Skeletal muscle tissue (tissue), 3 donors: ENCODE measurements at regions not wholly inside any gene's neighbourhood (a gene's known extent, or its start where the extent isn't known, plus 50 kb on each side); places are given as distances from the start of the nearest gene placed in this dataset.

Experiments used
- H3K27ac ChIP-seq: one replicate; pipeline ENCODE4 v1.7.0; 2013; ENCODE audit warnings: mild to moderate bottlenecking, low read depth, low read length, inconsistent platforms
- H3K27me3 ChIP-seq, 3 donors: one replicate each; pipeline ENCODE4 v1.7.0; 2013; ENCODE audit warnings: low read length in 3 of 3; ENCODE audit not compliant: control insufficient read depth in 3 of 3, insufficient read depth in 3 of 3
- H3K36me3 ChIP-seq, 3 donors: one replicate each; pipeline ENCODE4 v1.7.0; 2013; ENCODE audit warnings: low read length in 3 of 3; ENCODE audit not compliant: control insufficient read depth in 3 of 3, insufficient read depth in 3 of 3
- H3K4me1 ChIP-seq, 3 donors: one replicate each; pipeline ENCODE4 v1.7.0; 2013; ENCODE audit warnings: low read length in 3 of 3, mild to moderate bottlenecking in 3 of 3; ENCODE audit not compliant: control insufficient read depth in 3 of 3, insufficient read depth in 3 of 3
- H3K4me3 ChIP-seq, 3 donors: one replicate each; pipeline ENCODE4 v1.7.0; 2013; ENCODE audit warnings: low read length in 3 of 3
- H3K9ac ChIP-seq, 3 donors: one replicate each; pipeline ENCODE4 v1.7.0; 2013; ENCODE audit warnings: low read length in 3 of 3, mild to moderate bottlenecking in 3 of 3, moderate library complexity in 2 of 3, low read depth in 1 of 3
- H3K9me3 ChIP-seq, 3 donors: one replicate each; pipeline ENCODE4 v1.7.0; 2013; ENCODE audit warnings: low read length in 3 of 3; ENCODE audit not compliant: control insufficient read depth in 3 of 3
- donor health status: Osteomylitis.

GRCh38 chr4:20326460-20326859, 74.8 kb downstream of the SLIT2 start:
- H3K27me3 ChIP-seq, result no peaks in the 10 kb centered on the region
- H3K27ac ChIP-seq, result no peak overlapping the region
- no peaks in the 10 kb centered on the region for H3K9me3 ChIP-seq
- no peak overlapping the region for H3K9ac ChIP-seq
- H3K4me1 ChIP-seq, result no peaks in the 10 kb centered on the region
- H3K36me3 ChIP-seq, result no peaks in the 10 kb centered on the region
- no peak overlapping the region for H3K4me3 ChIP-seq

- Histone ChIP-seq H3K9me3 (no peaks in the 10 kb centered on the region), H3K27ac (no peak overlapping the region), H3K36me3 (no peaks in the 10 kb centered on the region)
Measured at GRCh38 chr4:20326977-20327376, 75.3 kb downstream of the SLIT2 start.

GRCh38 chr4:20327808-20328207, 76.1 kb downstream of the SLIT2 start:
- Histone ChIP-seq H3K9ac (no peak overlapping the region), H3K4me3 (no peak overlapping the region), H3K4me1 (no peaks in the 10 kb centered on the region), H3K9me3 (no peaks in the 10 kb centered on the region), H3K36me3 (no peaks in the 10 kb centered on the region), H3K27ac (no peak overlapping the region), H3K27me3 (no peaks in the 10 kb centered on the region)

More at GRCh38 chr4:20326977-20327376, 75.3 kb downstream of the SLIT2 start:
- Histone ChIP-seq H3K27me3 (no peaks in the 10 kb centered on the region), H3K9ac (no peak overlapping the region), H3K4me1 (no peaks in the 10 kb centered on the region), H3K4me3 (no peak overlapping the region)

DNA sequence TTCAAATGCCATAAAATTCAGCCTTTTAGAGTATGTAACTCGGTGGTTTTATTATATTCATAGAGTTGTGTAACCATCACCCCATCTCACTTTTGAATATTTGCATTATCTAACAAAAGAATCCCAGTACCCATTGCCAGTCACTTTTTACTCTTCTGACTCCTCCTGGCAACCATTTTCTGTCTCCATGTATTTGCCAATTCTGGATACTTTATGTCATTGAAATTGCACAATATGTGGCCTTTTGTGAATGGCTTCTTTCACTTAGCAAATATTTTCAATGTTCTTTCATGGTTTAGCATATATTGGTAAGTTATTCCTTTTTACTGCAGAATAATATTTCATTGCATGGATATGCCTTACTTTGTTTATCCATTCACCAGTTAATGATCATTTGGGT, 79.9 kb downstream of the SLIT2 start:
- no peaks in the 10 kb centered on the region for H3K9me3 ChIP-seq
- H3K27me3 ChIP-seq, result no peaks in the 10 kb centered on the region
- H3K4me1 ChIP-seq, result no peaks in the 10 kb centered on the region
- H3K9ac ChIP-seq, result no peak overlapping the region
- no peak overlapping the region for H3K27ac ChIP-seq
- H3K36me3 ChIP-seq, result no peaks in the 10 kb centered on the region
- no peak overlapping the region for H3K4me3 ChIP-seq

- Histone ChIP-seq H3K27me3 (no peaks in the 10 kb centered on the region), H3K36me3 (no peaks in the 10 kb centered on the region), H3K27ac (no peak overlapping the region)
Measured at GRCh38 chr4:20333141-20333715, 81.5 kb downstream of the SLIT2 start.

GRCh38 chr4:20337261-20337664, 85.6 kb downstream of the SLIT2 start:
- Histone ChIP-seq H3K9me3 (no peaks in the 10 kb centered on the region), H3K9ac (no peak overlapping the region), H3K4me1 (no peaks in the 10 kb centered on the region), H3K27ac (no peak overlapping the region), H3K36me3 (no peaks in the 10 kb centered on the region), H3K27me3 (no peaks in the 10 kb centered on the region), H3K4me3 (no peak overlapping the region)

More at GRCh38 chr4:20333141-20333715, 81.5 kb downstream of the SLIT2 start:
- H3K9me3 ChIP-seq, result no peaks in the 10 kb centered on the region
- H3K9ac ChIP-seq, result no peak overlapping the region
- no peaks in the 10 kb centered on the region for H3K4me1 ChIP-seq
- no peak overlapping the region for H3K4me3 ChIP-seq

DNA sequence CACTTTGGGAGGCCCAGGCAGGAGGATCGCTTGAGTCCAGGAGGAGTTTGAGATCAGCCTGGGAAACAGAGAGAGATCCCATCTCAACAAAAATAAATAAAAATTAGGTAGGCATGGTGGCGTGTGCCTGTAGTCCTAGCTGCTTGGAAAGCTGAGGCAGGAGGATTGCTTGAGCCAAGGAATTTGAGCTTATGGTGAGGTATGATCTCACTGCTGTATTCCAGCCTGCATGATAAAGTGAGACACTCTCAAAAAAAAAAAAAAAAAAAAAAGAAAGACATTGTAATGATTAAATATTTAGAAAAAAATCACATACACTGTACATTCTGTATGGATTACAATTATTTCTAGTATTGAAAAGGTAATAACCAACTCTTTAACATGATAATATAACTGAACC, 87.1 kb downstream of the SLIT2 start:
- no peak overlapping the region for H3K27ac ChIP-seq
- no peak overlapping the region for H3K9ac ChIP-seq
- H3K27me3 ChIP-seq, result no peaks in the 10 kb centered on the region
- no peaks in the 10 kb centered on the region for H3K36me3 ChIP-seq
- H3K4me1 ChIP-seq, result no peaks in the 10 kb centered on the region
- no peaks in the 10 kb centered on the region for H3K9me3 ChIP-seq
- H3K4me3 ChIP-seq, result no peak overlapping the region

GRCh38 chr4:20341134-20341738, 89.5 kb downstream of the SLIT2 start:
- no peaks in the 10 kb centered on the region for H3K27me3 ChIP-seq
- H3K36me3 ChIP-seq, result no peaks in the 10 kb centered on the region
- no peaks in the 10 kb centered on the region for H3K9me3 ChIP-seq
- H3K4me1 ChIP-seq, result no peaks in the 10 kb centered on the region
- no peak overlapping the region for H3K27ac ChIP-seq
- H3K4me3 ChIP-seq, result no peak overlapping the region
- H3K9ac ChIP-seq, result no peak overlapping the region

GRCh38 chr4:20347531-20347930, 95.8 kb downstream of the SLIT2 start:
- Histone ChIP-seq H3K27ac (no peak overlapping the region), H3K4me3 (no peak overlapping the region), H3K36me3 (no peaks in the 10 kb centered on the region), H3K9ac (no peak overlapping the region), H3K9me3 (no peaks in the 10 kb centered on the region), H3K4me1 (no peaks in the 10 kb centered on the region), H3K27me3 (no peaks in the 10 kb centered on the region)

- no peaks in the 10 kb centered on the region for H3K9me3 ChIP-seq
- H3K4me1 ChIP-seq, result no peaks in the 10 kb centered on the region
- no peaks in the 10 kb centered on the region for H3K36me3 ChIP-seq
Measured at GRCh38 chr4:20348411-20348810, 96.7 kb downstream of the SLIT2 start.

More at GRCh38 chr4:20348411-20348810, 96.7 kb downstream of the SLIT2 start:
- no peak overlapping the region for H3K27ac ChIP-seq
- no peaks in the 10 kb centered on the region for H3K27me3 ChIP-seq
- no peak overlapping the region for H3K4me3 ChIP-seq
- H3K9ac ChIP-seq, result no peak overlapping the region
